Nephron progenitor cell (in vitro differentiated cells): ENCODE measurements at regions not wholly inside any gene's neighbourhood (a gene's known extent, or its start where the extent isn't known, plus 50 kb on each side); places are given as distances from the start of the nearest gene placed in this dataset.

Experiments
- DNase-seq: peaks from one replicate; pipeline ENCODE4 v3.0.0; 2021
- H3K27ac Mint-ChIP-seq: 2 replicates; pipeline ENCODE4 v1.8.0; 2021; ENCODE audit warnings: mild to moderate bottlenecking, moderate library complexity, mixed read lengths
- H3K27me3 Mint-ChIP-seq: 2 replicates; pipeline ENCODE4 v1.8.0; 2021; ENCODE audit warnings: mild to moderate bottlenecking, low read depth, mixed read lengths; ENCODE audit not compliant: poor library complexity
- H3K36me3 Mint-ChIP-seq: 2 replicates; pipeline ENCODE4 v1.8.0; 2021; ENCODE audit warnings: low read depth, mixed read lengths
- H3K4me1 Mint-ChIP-seq: 2 replicates; pipeline ENCODE4 v1.8.0; 2021; ENCODE audit warnings: mixed read lengths
- H3K4me3 Mint-ChIP-seq: 2 replicates; pipeline ENCODE4 v1.8.0; 2021; ENCODE audit warnings: mild to moderate bottlenecking, moderate library complexity, mixed read lengths
- H3K9me3 Mint-ChIP-seq: 2 replicates; pipeline ENCODE4 v1.8.0; 2021; ENCODE audit warnings: mild to moderate bottlenecking, moderate library complexity, mixed read lengths
- CTCF ChIP-seq: fragments of 200-600 bp; sonication (generic); IDR thresholded peaks from 2 replicates; pipeline ENCODE4 v1.5.0; 2021; ENCODE audit warnings: antibody characterized with exemption

GRCh38 chr4:126441173-126442035, 1126.6 kb downstream of the FAT4 start:
- Mint-ChIP-seq H3K4me1 (peaks cover 42% of the 10 kb centered on the region), H3K4me3 (no peak overlapping the region), H3K36me3 (no peaks in the 10 kb centered on the region), H3K27ac (peak overlapping the region; percentile 95), H3K27me3 (no peaks in the 10 kb centered on the region), H3K9me3 (no peaks in the 10 kb centered on the region)
- TF ChIP-seq CTCF: no peak
- DNase-seq: no peak

- Mint-ChIP-seq H3K27ac (no peak overlapping the region), H3K27me3 (no peaks in the 10 kb centered on the region), H3K36me3 (no peaks in the 10 kb centered on the region), H3K4me3 (no peak overlapping the region), H3K4me1 (peaks cover 17% of the 10 kb centered on the region), H3K9me3 (no peaks in the 10 kb centered on the region)
- DNase-seq: no peak
- TF ChIP-seq CTCF: no peak
Measured at GRCh38 chr4:126445596-126445995, 1130.8 kb downstream of the FAT4 start.

- H3K27ac Mint-ChIP-seq: no peak overlapping the region
- H3K27me3 Mint-ChIP-seq: no peaks in the 10 kb centered on the region
- peaks cover 4% of the 10 kb centered on the region for H3K4me1 Mint-ChIP-seq
- no peaks in the 10 kb centered on the region for H3K9me3 Mint-ChIP-seq
- no peak for DNase-seq
- TF ChIP-seq CTCF: no peak
- no peak overlapping the region for H3K4me3 Mint-ChIP-seq
- no peaks in the 10 kb centered on the region for H3K36me3 Mint-ChIP-seq
Measured at GRCh38 chr4:126446917-126447316, 1132.2 kb downstream of the FAT4 start.

GRCh38 chr4:126448086-126448845, 1133.5 kb downstream of the FAT4 start:
- DNase-seq: no peak
- no peak for TF ChIP-seq CTCF
- Mint-ChIP-seq H3K27ac (no peak overlapping the region), H3K9me3 (no peaks in the 10 kb centered on the region), H3K4me3 (no peak overlapping the region), H3K4me1 (no peaks in the 10 kb centered on the region), H3K36me3 (no peaks in the 10 kb centered on the region), H3K27me3 (peaks cover 6% of the 10 kb centered on the region)

- no peak for DNase-seq
- Mint-ChIP-seq H3K27me3 (peaks cover 8% of the 10 kb centered on the region), H3K4me3 (no peak overlapping the region), H3K4me1 (no peaks in the 10 kb centered on the region), H3K36me3 (no peaks in the 10 kb centered on the region), H3K27ac (no peak overlapping the region), H3K9me3 (no peaks in the 10 kb centered on the region)
- TF ChIP-seq CTCF: no peak
Measured at GRCh38 chr4:126451237-126451873, 1136.6 kb downstream of the FAT4 start.
